Activated CD4-positive, alpha-beta T cell treated with anti-CD3 and anti-CD28 coated beads, Interleukin-2, amount 50 U/mL, for 4 hours (primary cell): ENCODE measurements at regions not wholly inside any gene's neighbourhood (a gene's known extent, or its start where the extent isn't known, plus 50 kb on each side); places are given as distances from the start of the nearest gene placed in this dataset.
"Not testable (repeated sequence)": the region's sequence is repeated elsewhere in the genome, so short reads cannot be mapped to it uniquely, and the experiment has no call there.

Source experiments
- DNase-seq, 2 experiments: peaks; one replicate each; pipeline ENCODE4 v3.0.0-alpha.2; 2020

DNA sequence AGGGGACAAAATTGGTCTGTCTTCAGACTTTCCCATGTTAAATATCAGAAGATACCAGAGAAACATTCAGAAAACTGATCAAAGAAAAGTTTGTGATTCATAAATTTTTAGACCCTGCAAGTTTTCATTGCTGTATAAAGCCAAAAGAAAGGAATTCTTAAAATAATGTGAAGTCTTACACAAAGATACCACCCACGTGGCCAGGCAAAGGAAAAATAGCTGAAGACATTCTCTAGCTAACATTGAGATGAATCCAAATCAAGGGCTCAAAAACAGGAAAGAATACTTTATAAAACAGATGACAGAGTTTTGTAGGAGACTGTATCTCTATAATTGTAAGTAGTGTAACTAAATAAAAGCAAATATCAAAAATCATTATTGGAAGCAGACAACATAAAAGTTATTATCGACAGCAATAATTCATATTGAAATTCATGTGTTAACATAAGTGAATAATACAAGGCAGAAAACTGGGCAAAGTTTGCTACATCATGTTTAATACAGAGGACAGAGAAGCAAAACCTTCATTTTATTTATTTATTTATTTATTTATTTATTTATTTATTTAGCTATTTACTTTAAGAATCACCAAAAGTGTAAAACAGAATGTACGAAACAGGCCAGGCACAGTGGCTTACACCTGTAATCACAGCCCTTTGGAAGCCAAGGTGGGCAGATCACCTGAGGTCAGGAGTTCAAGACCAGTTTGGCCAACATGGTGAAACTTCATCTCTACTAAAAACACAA, 204.6 kb upstream of the SLIT2 start:
- no peak for DNase-seq

DNA sequence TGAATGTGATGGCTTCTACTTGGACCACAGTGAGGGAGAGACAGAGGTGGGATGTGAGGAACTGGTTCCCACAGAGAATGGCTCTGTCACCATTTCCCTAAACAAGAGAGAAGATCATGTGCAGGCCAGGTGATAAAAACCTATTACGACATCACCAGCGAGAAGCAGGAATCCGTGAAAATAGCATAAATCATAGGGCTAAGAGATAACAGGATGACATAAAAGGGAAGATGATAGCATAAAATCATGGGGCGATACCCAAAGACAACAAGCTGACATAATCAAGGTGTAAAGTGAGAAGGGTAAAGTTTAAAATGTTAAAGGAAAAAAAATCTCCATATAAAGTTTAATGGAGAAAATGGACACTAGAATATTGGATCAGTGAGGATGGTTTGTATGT, 205.5 kb upstream of the SLIT2 start:
- DNase-seq = no peak

DNA sequence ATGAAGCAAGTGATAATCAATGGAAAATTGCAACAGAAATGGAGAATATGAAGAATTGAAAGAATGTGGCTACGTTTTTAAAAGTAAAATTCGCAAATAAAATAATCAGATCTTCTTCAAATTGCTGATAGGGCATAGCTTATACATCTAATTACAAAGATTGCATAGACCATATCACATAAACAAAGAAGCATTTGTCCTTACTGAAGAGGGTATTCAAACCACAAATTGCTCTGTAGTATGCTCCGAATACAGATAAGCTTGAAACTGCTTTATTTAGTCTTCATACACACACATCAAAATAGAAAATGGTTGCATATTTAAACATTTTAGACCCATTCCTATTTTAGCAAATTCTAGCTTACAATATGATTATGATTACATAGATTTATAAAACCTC, 206.7 kb upstream of the SLIT2 start:
- no peak for DNase-seq

DNA sequence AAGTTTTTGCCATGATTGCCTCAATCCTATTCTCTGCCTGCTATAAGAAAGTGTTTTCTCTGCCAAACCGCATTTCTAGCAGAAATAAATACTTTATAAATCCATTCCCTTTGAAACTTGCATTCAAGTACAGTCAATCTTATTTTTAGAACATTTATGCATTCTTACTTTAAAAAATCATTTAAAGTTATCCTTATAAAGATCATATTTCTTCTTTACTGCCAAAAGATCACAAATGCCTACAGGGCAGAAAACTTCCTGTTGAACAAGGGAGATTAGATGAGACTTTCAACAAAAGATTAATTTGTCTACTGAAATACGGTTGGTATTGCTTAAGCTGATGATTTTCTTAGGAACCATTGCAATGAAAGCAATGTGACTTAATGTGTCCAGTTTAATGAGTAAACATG, 207.2 kb upstream of the SLIT2 start:
- DNase-seq = no peak

DNA sequence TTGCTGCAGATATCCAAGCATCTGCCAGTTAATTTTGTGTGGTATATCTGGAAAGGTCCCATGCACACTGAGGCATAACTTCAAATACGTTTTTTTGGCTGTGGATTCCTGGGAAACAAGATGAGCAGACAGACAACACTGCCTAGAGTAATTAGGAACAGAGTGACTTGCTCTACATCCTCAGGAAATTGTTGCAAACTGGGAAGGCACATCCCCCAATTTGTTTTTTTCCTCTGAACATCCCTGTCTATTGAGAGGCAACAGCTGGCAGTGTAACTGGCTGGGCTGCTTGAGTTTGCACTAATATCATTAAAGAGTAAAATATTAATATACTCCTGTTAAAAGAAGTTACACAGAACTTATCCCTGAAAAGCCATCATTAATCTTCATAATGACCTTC, 207.7 kb upstream of the SLIT2 start:
- no peak for DNase-seq

DNA sequence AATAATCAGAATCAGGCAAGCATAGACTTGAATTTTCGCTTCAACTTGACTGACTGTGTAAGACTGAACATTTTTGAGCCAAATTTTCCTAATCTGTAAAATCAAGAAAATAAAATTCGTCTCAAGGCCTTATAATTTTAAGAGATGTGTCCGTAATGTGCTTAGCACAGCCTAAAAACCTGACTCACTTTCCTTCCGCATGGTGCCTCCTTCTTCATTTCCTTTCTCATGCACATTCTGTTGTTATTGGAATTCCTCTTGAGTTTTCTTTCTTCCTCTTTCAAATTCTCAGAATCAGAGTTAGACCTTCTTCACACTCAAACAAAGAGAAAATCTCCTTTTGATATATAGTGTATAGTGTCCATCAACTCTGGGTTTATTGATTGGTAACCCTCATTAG, 208.9 kb upstream of the SLIT2 start:
- DNase-seq = no peak

DNA sequence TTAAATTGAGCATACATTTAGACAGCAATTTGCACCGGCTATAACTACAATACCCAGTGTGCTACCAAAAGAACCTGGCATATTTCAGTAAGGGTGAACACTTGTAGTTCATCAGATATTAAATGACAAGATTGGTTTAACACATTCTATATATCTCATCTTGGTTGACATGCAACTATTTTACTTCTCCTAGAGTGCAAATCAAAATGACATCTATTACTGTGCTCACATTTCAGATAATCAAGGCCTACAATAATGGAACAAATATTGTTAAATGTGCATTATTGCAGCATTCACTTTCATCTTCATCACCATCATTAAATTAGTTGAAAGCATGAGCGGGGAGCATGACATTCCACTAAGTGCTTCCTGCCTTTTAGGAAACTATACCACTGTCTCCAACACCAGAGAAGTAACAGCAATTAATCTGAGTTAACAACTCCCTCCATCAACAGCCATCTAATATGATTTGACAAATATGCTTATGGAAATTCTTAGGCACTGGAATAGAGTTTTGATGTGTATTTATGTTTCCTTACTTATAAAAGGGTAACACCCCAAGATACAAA, 209.8 kb upstream of the SLIT2 start:
- no peak for DNase-seq

DNA sequence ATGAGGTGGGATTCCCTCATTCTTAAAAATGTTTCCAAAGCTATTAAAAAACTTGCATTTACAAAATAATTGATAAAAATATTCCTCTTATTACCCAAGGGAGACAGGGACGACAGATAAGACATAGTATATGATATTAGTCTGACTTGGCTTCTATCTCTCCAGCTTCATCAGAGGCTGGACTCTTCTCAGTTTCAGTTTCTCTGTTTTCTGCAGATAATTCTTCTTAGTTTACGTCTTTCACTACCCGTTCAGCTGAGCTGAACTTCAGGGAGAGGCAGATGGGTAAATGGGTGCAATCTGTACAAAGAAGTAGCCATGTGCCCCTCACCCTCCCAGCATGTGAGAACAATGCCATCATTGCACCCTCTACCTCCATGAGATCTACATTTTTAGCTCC, 214.0 kb upstream of the SLIT2 start:
- DNase-seq = no peak

DNA sequence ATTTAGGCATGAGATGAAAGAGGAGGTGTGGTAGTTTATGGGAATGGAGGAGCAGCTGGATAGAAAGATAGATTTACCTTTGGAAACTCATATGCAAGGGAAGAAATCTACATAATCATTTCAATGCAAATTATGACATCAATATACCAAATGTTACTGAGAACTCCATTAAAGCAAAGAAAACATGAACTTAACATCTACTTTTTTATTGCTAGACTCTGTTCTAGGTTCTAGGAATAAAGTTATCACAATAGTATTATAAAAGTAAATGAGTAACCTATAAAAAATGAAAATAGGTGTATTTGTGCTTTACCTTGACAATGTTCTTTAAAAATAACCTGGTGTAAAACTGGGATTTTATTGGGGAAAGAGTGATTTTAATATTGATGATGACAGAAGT, 221.6 kb upstream of the SLIT2 start:
- DNase-seq = no peak

DNA sequence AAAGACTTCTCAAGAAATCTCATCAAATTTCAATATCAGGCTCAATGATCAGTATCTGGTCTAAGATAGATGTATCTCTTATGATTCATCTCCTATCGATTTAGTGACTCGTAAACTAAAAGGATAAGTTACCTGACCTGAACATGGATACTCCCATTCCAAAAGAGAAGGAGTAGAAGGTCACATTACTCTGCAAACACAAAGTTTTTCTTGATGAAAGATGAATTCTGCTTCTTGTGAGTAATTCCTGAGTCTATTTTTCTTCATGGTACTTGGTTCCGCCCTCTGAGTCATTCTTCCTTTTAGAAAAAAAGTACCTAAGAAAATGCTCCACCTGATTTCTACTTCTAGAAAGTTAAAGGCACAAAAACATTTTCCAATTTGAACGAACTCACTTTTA, 223.1 kb upstream of the SLIT2 start:
- no peak for DNase-seq

DNA sequence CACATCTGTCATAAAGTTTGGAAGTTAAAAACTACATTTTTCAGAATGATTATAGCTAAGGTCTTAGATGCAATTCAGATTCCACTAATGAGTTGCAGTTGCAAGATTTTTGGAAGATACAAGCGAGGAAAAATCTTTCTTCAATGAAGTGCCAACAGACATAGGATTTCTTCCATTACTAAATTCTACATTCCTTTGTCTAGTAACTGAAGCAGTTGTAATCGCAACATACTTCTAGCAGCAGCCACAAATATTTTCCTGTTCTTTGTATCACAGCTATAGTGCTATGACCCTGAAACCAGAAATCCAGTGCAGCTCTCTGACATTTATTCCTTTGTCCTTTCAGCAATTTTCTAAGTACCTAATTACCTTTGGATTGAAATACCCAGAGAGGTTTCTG, 225.2 kb upstream of the SLIT2 start:
- no peak for DNase-seq

DNA sequence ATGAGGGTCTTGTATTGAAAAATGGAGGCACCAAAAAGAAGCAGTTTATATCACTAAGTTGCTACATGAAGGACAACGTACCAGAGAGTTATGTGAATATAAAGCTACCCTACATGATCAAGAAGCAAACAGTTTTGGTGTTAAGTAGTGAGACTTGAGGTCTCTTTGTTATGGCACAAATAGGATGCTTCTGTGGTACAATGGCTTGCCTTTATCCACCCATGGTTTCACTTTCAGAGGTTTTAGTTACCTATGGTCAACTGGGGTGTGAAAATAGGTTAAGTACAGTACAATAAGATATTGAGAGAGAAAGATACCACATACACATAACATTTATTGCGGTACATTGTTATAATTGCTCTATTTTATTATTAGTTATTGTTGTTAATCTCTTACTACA, 229.2 kb upstream of the SLIT2 start:
- DNase-seq = no peak

DNA sequence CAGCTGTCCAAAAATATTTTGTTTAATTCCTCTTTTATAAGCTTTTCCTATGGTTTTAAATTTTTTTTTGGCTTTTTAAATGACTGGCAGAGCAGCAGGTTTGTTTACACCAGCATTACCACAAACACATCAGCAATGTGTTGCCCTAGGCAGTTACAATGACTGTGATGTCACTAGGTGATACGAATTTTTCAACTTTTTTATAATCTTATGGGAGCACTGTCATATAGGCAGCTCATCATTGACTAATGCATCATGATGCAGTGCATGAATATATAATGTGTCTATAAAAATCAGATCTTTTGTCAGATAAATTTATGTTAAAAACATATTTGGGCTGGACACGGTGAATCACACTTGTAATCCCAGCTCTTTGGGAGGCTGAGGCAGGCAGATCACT, 231.6 kb upstream of the SLIT2 start:
- no peak for DNase-seq

DNA sequence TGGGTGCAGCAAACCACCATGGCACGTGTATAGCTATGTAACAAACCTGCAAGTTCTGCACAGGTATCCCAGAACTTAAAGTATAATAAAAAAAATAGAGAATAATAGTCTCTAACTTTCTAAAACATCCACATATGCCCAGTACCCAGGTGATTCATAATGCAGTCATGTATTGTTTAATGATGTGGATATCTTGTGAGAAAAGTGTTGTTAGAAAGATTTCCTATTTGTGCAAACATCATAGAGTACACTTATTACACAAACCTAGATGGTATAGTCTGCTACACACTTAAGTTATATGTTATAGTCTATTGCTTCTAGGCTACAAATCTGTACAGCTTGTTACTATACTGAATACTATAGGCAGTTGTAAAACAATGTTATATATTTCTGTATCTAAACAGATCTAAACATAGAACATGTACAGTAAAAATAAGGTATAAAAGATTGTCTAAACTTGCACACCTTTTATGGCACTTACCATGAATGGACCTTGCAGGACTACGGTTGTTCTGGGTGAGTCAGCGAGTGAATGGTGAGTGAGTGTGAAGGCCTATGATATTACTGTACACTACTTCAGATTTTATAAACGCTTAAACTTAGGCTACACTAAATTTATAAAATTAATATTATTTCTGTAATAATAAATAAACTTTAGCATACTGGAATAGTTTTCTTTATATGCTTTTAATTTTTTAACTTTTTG, 232.2 kb upstream of the SLIT2 start:
- DNase-seq = no peak

DNA sequence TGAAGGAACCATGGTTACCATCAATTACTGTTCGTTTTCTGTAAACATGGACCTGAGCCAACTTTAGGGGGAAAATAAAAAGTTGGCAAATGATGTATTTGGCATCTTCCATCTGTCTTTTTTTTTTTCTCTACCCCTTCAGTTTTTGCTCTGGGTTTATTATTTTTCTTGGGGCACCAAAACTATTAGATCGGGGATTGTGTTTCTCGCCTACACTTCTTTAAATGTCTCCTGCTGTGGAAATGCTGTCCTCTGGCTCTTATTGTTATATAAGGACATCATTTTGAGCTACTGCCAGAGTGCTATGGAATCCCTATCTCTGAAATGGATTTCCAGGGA, 234.0 kb upstream of the SLIT2 start:
- no peak for DNase-seq

DNA sequence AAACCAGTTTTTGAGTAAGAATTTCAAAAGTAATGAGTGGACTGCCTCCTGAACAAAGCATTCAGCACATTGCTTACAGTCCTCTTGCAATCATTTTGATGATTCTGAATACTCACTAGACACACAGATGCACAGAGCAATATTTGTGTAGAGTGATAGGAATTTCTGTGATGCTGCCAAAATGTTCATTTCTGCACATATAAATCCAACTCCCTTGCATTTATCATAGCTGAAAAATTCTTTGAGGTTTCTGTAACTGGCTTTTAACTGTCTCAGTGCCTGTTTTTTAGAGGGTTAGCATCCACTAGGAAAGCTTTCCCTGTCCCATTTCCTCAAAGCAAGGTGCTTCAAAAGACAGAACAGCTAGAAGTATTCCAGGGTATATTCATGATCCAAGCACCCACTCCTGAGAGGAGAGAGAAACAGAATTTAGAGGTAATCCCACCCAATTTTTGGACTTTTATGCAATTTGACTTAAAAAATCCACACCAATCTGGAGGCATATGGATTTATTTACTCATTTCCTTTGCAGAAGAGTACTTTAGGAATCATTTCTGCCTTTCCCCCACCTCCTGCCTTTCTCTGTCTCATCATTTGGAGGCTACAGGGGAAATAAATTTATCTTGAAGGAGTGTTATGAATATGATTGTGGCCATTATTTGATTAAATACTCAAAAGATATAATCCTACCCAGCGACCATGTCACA, 234.5 kb upstream of the SLIT2 start:
- DNase-seq = no peak

DNA sequence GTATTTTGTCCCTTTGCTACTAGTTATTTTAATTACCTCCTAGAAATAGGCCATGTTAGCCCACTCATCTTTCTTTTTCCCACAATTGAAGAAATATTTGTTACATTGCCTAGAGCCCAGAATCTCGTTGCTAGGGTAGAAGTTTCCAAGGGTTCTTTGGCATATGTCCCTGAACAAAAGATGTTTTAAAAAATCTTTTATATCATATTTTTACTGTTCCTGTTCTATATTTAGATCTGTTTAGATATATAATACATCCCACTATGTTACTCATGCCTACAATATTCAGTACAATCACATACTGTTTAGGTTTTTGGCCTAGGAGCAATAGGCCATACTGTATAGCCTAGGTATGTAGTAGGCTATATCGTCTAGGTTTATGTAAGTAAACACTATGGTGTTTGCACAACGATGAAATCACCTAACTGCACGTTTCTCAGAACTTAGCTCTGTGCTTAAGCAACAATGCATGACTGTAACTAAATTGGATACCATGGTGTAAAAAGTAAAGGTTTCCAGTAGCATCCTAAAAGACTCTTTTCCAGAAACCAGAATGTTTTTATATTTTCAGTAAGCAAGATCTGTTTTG, 236.0 kb upstream of the SLIT2 start:
- DNase-seq = no peak

DNA sequence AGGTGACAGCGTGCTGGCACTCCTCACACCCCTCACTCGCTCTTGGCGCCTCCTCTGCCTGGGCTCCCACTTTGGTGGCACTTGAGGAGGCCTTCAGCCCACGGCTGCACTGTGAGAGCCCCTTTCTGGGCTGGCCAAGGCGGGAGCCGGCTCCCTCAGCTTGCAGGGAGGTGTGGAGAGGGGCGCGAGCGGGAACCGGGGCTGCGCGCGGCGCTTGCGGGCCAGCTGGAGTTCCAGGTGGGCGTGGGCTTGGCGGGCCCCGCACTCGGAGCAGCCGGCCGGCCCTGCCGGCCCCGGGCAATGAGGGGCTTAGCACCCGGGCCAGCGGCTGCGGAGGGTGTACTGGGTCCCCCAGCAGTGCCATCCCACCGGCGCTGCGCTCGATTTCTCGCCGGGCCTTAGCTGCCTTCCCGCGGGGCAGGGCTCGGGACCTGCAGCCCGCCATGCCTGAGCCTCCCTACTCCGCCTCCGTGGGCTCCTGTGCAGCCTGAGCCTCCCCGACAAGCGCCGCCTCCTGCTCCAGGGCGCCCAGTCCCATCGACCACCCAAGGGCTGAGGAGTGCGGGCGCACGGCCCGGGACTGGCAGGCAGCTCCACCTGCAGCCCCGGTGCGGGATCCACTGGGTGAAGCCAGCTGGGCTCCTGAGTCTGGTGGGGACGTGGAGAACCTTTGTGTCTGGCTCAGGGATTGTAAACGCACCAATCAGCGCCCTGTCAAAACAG, 247.7 kb upstream of the SLIT2 start:
- not testable (repeated sequence) for DNase-seq

DNA sequence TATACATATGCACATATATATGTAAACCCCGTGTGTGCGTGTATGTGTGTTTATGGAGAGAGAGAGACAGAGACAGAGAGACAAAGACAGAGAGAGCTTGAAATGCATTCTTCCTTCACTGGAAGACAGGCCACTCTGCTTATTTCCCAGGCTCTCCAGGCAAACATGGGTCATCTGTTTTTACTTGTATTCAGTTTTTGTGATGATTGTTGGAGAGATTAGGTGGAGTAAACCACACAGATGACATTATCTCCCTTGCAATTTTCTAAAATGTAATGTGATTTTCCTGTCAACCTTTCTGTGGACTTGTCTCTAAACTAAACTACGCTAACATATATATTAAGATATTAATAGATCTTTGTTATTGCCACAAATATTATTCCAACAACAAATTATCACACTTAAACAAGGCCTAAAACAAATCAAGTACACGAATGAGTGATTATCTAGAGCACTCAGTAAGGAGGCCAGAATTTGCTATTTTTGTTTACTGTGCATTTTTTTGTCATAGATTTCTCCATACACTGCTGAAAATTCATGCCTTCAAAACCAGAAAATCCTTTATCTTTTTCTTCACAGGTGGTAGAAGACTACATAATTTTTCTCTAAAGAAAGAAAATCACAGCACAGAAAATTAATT, 251.8 kb upstream of the SLIT2 start:
- no peak for DNase-seq

DNA sequence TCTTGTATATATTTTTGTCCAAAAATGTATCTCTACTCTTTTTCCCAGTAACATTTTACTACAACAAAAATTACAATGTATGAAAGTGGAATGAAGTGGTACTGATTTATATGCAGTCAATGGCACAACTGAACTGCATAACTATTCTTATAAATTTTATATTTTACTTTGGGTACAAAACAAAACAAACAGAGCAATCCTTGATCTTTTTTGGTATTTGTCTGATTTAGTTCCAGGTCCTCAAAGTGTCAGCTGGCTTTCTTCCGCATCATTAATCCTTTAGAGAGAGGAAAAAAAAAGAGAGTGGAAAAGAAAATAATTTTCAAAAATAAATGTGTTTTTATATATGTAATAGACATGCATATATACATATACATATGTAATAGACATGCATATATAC, 252.4 kb upstream of the SLIT2 start:
- DNase-seq = no peak

DNA sequence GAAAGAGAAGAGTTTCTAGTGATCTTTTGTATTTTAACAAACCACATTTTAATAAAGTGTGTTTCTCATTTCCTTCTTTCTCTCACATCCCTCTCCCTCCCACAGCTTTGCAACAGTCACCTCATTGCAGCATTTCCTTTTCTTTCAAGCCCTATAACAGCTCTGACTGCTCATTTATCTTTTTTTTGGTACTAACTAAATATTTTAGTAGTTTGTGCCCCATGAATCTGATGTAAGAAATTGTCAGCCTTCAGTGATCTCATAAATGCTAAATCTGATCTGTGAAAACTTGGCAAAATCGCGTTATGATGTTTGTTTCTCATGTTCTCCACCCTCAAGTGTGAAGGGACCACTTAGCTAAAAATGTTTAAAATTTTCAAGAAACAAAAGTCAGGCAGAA, 258.5 kb upstream of the SLIT2 start:
- DNase-seq = no peak

DNA sequence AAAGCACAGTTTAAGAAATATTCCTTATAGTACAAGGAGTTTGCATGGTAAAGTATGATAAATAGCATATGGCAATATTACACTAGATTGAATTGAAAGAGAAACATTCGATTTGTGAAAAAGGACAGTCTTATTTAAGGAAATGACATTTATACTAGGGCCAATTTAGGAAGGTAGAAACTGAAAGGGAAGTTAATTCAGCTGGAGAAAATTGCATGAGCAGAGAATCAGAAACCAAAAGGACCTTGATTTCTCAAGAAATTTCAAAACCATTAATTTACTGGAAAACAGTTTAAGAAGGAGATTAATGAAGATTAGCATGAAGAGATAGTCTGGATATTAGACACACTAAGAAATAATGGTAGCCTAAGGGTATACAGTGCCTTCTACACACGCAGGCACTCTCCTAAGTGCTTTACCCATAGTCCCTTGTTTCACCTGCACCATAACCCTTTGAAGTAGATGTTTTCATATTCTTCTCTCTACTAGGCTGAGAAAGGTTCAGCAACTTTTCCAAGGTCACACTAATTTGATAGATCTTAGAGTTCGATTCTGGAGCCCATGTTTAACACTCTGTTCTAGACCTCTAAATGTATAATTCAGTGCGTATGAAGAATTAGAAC, 259.1 kb upstream of the SLIT2 start:
- no peak for DNase-seq
